SK-N-SH (cell line): ENCODE measurements at regions not wholly inside any gene's neighbourhood (a gene's known extent, or its start where the extent isn't known, plus 50 kb on each side); places are given as distances from the start of the nearest gene placed in this dataset.

Experiments used
- CTCF ChIA-PET: fragments of 300-600, 350-600 bp; formaldehyde crosslinking; extraction: SDS; loops from one replicate; lab custom pipeline; 2021; lab: Yijun Ruan, JAX
- POLR2A ChIA-PET: fragments of 350-600 bp; sonication (Branson Sonifier 250); formaldehyde crosslinking; extraction: SDS; loops from one replicate; lab custom pipeline; 2020; ENCODE audit warnings: antibody characterized with exemption, inconsistent platforms; lab: Yijun Ruan, JAX
- DNase-seq: peaks from one replicate; pipeline ENCODE4 v3.0.0; 2012
- H2AFZ ChIP-seq: fragments of 200-600 bp; sonication (generic); 2 replicates; pipeline ENCODE4 v1.8.1; 2016; ENCODE audit warnings: antibody characterized with exemption, mild to moderate bottlenecking, low read depth
- H3F3A ChIP-seq: fragments of 200-600 bp; sonication (generic); replicated peaks from 2 replicates; pipeline ENCODE3; 2016; ENCODE audit warnings: antibody characterized with exemption, mild to moderate bottlenecking; ENCODE audit not compliant: insufficient read depth
- H3K27ac ChIP-seq, 2 experiments: fragments of 200-500 bp in 1 of 2; fragments of 200-600 bp in 1 of 2; sonication (Bioruptor generic) in 1 of 2; sonication (generic), shearing (Covaris generic) in 1 of 2; 2 replicates each; pipeline versions ENCODE4 v1.5.1 to v1.6.1; 2014 to 2016; ENCODE audit warnings: low read depth in 2 of 2, inconsistent platforms in 1 of 2, low read length in 1 of 2, mild to moderate bottlenecking in 1 of 2, mixed read lengths in 1 of 2
- H3K27me3 ChIP-seq: fragments of 200-600 bp; sonication (generic), shearing (Covaris generic); 2 replicates; pipeline ENCODE4 v1.6.1; 2016; ENCODE audit warnings: mixed run types; ENCODE audit not compliant: insufficient read depth
- H3K36me3 ChIP-seq, 2 experiments: fragments of 200-500 bp in 1 of 2; fragments of 200-600 bp in 1 of 2; sonication (Bioruptor generic) in 1 of 2; sonication (generic) in 1 of 2; replicated peaks in 1 of 2; 2 replicates each; pipeline versions ENCODE3 to v1.5.1; 2014 to 2016; ENCODE audit warnings: low read length in 1 of 2, mild to moderate bottlenecking in 1 of 2; ENCODE audit not compliant: insufficient read depth in 2 of 2, control insufficient read depth in 1 of 2
- H3K4me1 ChIP-seq, 2 experiments: fragments of 200-500 bp in 1 of 2; fragments of 200-600 bp in 1 of 2; sonication (Bioruptor generic) in 1 of 2; sonication (generic), shearing (Covaris generic) in 1 of 2; 2 replicates each; pipeline versions ENCODE4 v1.5.1 to v1.6.1; 2014 to 2016; ENCODE audit warnings: low read depth in 1 of 2, low read length in 1 of 2, mixed run types in 1 of 2; ENCODE audit not compliant: insufficient read depth in 2 of 2, control insufficient read depth in 1 of 2
- H3K4me2 ChIP-seq: fragments of 200-600 bp; sonication (generic), shearing (Covaris generic); 2 replicates; pipeline ENCODE4 v1.6.1; 2017; ENCODE audit warnings: mixed run types
- H3K4me3 ChIP-seq, 2 experiments: fragments of 200-500 bp in 1 of 2; fragments of 200-600 bp in 1 of 2; sonication (Bioruptor generic) in 1 of 2; sonication (generic), shearing (Covaris generic) in 1 of 2; 2 replicates each; pipeline versions ENCODE4 v1.5.1 to v1.8.1; 2014 to 2016; ENCODE audit warnings: low read depth in 2 of 2, inconsistent platforms in 1 of 2, low read length in 1 of 2, mild to moderate bottlenecking in 1 of 2, mixed read lengths in 1 of 2, moderate library complexity in 1 of 2
- H3K79me2 ChIP-seq: fragments of 200-600 bp; sonication (generic); 2 replicates; pipeline ENCODE4 v1.8.1; 2017; ENCODE audit warnings: mild to moderate bottlenecking; ENCODE audit not compliant: insufficient read depth
- H3K9ac ChIP-seq: fragments of 200-600 bp; sonication (generic); 2 replicates; pipeline ENCODE4 v1.6.1; 2017; ENCODE audit warnings: mixed run types
- H3K9me2 ChIP-seq: fragments of 200-600 bp; sonication (generic); 2 replicates; pipeline ENCODE4 v1.6.1; 2017; ENCODE audit warnings: mixed run types
- H3K9me3 ChIP-seq: fragments of 200-600 bp; sonication (generic); 2 replicates; pipeline ENCODE4 v1.6.1; 2017; ENCODE audit warnings: mixed run types, mild to moderate bottlenecking, moderate library complexity
- H4K20me1 ChIP-seq: fragments of 200-600 bp; sonication (generic); 2 replicates; pipeline ENCODE4 v1.6.1; 2017; ENCODE audit warnings: mild to moderate bottlenecking, mixed run types; ENCODE audit not compliant: insufficient read depth
- CTCF ChIP-seq: fragments of 200-600 bp; sonication (generic); IDR thresholded peaks from 2 replicates; pipeline ENCODE4 v1.6.1; 2017; ENCODE audit warnings: antibody characterized with exemption, mild to moderate bottlenecking, moderate library complexity
- ELF1 ChIP-seq: IDR thresholded peaks from 2 replicates; pipeline ENCODE4 v1.4.0; 2012
- FOSL2 ChIP-seq: IDR thresholded peaks from 2 replicates; pipeline ENCODE4 v1.4.0; 2012; ENCODE audit warnings: low read depth, mild to moderate bottlenecking, moderate library complexity, borderline replicate concordance
- FOXJ3 ChIP-seq: sonication (generic); formaldehyde crosslinking; IDR thresholded peaks from 2 replicates; pipeline ENCODE4 v1.5.1; 2020; ENCODE audit warnings: mild to moderate bottlenecking, missing genetic modification reagents
- FOXM1 ChIP-seq: IDR thresholded peaks from 2 replicates; pipeline ENCODE4 v1.4.0; 2012; ENCODE audit warnings: low read depth, mild to moderate bottlenecking
- GATA2 ChIP-seq: sonication (generic); formaldehyde crosslinking; IDR thresholded peaks from 2 replicates; pipeline ENCODE4 v1.5.0; 2020; ENCODE audit warnings: mild to moderate bottlenecking, missing genetic modification reagents
- IRF3 ChIP-seq: fragments of 150-350 bp; IDR thresholded peaks from 2 replicates; pipeline ENCODE4 v1.6.1; 2016; ENCODE audit warnings: mild to moderate bottlenecking, low read depth, low read length
- JUND ChIP-seq: IDR thresholded peaks from 2 replicates; pipeline ENCODE4 v1.4.0; 2012
- PBX3 ChIP-seq: IDR thresholded peaks from 2 replicates; pipeline ENCODE4; 2012
- RCOR1 ChIP-seq: fragments of 150-350 bp; IDR thresholded peaks from 2 replicates; pipeline ENCODE4 v1.6.1; 2017; ENCODE audit warnings: antibody characterized with exemption, low read length
- SMC3 ChIP-seq: IDR thresholded peaks from 2 replicates; pipeline ENCODE4 v1.6.1; 2012; ENCODE audit warnings: low read depth, low read length, improper control_type of control experiment
- USF2 ChIP-seq: fragments of 150-350 bp; IDR thresholded peaks from 2 replicates; pipeline ENCODE4 v1.6.1; 2017; ENCODE audit warnings: antibody characterized with exemption, low read length, low read depth, borderline replicate concordance
- YY1 ChIP-seq: IDR thresholded peaks from 2 replicates; pipeline ENCODE4 v1.4.0; 2012; ENCODE audit warnings: low read depth, mild to moderate bottlenecking
- ZBTB33 ChIP-seq: IDR thresholded peaks from 2 replicates; pipeline ENCODE4 v1.4.0; 2012; ENCODE audit warnings: low read depth, borderline replicate concordance
- WGBS: methylation state at CpG from one replicate; pipeline ENCODE4 v1.1.6; 2017; ENCODE audit warnings: low lambda C conversion rate; 5-methylcytosine and 5-hydroxymethylcytosine counted together

- Histone ChIP-seq H3K36me3 (no peaks in the 10 kb centered on the region), H3K4me3 (no peak overlapping the region)
- DNase-seq = no peak
- TF ChIP-seq YY1 = no peak
- no peak for TF ChIP-seq IRF3
- TF ChIP-seq ELF1 = no peak
- no peak for TF ChIP-seq FOSL2
- TF ChIP-seq RCOR1 = no peak
- no peak for TF ChIP-seq SMC3
- TF ChIP-seq JUND = no peak
- TF ChIP-seq GATA2 (CRISPR knock-in tag) = no peak
- TF ChIP-seq FOXM1 = no peak
- no peak for TF ChIP-seq USF2
- no peak for TF ChIP-seq FOXJ3
- TF ChIP-seq CTCF = no peak
- TF ChIP-seq PBX3 = no peak
- no peak for TF ChIP-seq ZBTB33
- TF ChIP-seq, all 33 proteins: peak for 0
- H3K79me2 ChIP-seq = no peaks in the 10 kb centered on the region
- 16% methylated on average over 1 of the region's 1 CpG for WGBS
- ChIA-PET CTCF (no interaction called here), POLR2A (no interaction called here)
- H3K4me2 ChIP-seq = no peak overlapping the region
- H3K27ac ChIP-seq = no peak overlapping the region
- H4K20me1 ChIP-seq = no peaks in the 10 kb centered on the region
- no peaks in the 10 kb centered on the region for H3K9me3 ChIP-seq
- no peak overlapping the region for H2AFZ ChIP-seq
- H3F3A ChIP-seq = no peaks in the 10 kb centered on the region
- peaks cover 0 to 8% of the 10 kb centered on the region in 2 experiments; a peak in 3 of 4 replicates for H3K4me1 ChIP-seq
- H3K9ac ChIP-seq = no peak overlapping the region
- no peaks in the 10 kb centered on the region for H3K9me2 ChIP-seq
- no peaks in the 10 kb centered on the region for H3K27me3 ChIP-seq
Measured at GRCh38 chr6:163665464-163665863, 250.9 kb downstream of the QKI start.
